Upper lobe of right lung (tissue), 1 donor: ENCODE measurements at regions not wholly inside any gene's neighbourhood (a gene's known extent, or its start where the extent isn't known, plus 50 kb on each side); places are given as distances from the start of the nearest gene placed in this dataset.

Experiments
- ATAC-seq: fragments of 200-7000 bp; cut with Tn5 transposase; one replicate; pipeline ENCODE4 v1.9.1; 2020; ENCODE audit warnings: mild to moderate bottlenecking, moderate library complexity
- DNase-seq: peaks from one replicate; pipeline ENCODE4 v3.0.0-alpha.2; 2020
- H3K27ac ChIP-seq: fragments of 200-600 bp; one replicate; pipeline ENCODE4 v1.8.0; 2022
- H3K27me3 ChIP-seq: fragments of 200-600 bp; one replicate; pipeline ENCODE4 v1.8.0; 2022; ENCODE audit warnings: mild to moderate bottlenecking
- H3K36me3 ChIP-seq: fragments of 200-600 bp; one replicate; pipeline ENCODE4 v1.8.0; 2022
- H3K4me1 ChIP-seq: fragments of 200-600 bp; one replicate; pipeline ENCODE4 v1.8.0; 2022
- H3K4me3 ChIP-seq: fragments of 200-600 bp; one replicate; pipeline ENCODE4 v1.8.0; 2022; ENCODE audit warnings: mild to moderate bottlenecking
- H3K9me3 ChIP-seq: fragments of 200-600 bp; one replicate; pipeline ENCODE4 v1.8.0; 2022
- intact Hi-C: fragments of 100-400 bp; cut with DNase I; formaldehyde crosslinking; loops from one replicate; pipeline ENCODE4 v1.11.0; 2022
- TF ChIP-seq, protein P1 (sequence below): fragments of 200-600 bp; IDR thresholded peaks from one replicate; pipeline ENCODE4 v1.8.0; 2022; ENCODE audit warnings: antibody characterized with exemption
- donor health status: DM: no; HTN: yes; CAD: no; lungs with severe emphysema.

DNA sequence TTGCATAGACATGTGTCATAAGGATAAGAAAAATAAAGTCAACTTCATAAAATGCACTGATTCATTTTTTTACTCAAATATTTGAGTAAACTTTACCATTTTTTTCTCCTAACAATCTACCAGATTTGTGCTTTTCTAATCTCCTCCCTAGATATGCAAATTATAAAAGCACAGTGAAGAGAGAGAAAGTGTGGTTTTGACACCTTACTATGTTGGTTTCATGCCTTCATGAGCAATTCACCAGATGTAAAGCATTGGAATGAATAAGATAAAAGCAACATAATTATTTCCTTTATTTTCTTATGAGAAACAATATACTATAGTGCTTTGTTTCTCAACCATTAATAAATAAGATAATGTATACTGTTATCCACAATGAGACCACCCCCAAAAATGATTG, 432.5 kb upstream of the PCDH15 start:
- DNase-seq: no peak
- TF ChIP-seq, protein P1, sequence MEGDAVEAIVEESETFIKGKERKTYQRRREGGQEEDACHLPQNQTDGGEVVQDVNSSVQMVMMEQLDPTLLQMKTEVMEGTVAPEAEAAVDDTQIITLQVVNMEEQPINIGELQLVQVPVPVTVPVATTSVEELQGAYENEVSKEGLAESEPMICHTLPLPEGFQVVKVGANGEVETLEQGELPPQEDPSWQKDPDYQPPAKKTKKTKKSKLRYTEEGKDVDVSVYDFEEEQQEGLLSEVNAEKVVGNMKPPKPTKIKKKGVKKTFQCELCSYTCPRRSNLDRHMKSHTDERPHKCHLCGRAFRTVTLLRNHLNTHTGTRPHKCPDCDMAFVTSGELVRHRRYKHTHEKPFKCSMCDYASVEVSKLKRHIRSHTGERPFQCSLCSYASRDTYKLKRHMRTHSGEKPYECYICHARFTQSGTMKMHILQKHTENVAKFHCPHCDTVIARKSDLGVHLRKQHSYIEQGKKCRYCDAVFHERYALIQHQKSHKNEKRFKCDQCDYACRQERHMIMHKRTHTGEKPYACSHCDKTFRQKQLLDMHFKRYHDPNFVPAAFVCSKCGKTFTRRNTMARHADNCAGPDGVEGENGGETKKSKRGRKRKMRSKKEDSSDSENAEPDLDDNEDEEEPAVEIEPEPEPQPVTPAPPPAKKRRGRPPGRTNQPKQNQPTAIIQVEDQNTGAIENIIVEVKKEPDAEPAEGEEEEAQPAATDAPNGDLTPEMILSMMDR: no peak
- intact Hi-C loops: no loop called here
- no peak for ATAC-seq
- Histone ChIP-seq H3K4me1 (no peaks in the 10 kb centered on the region), H3K9me3 (no peaks in the 10 kb centered on the region), H3K27ac (no peak overlapping the region), H3K4me3 (no peak overlapping the region), H3K36me3 (no peaks in the 10 kb centered on the region), H3K27me3 (no peaks in the 10 kb centered on the region)

DNA sequence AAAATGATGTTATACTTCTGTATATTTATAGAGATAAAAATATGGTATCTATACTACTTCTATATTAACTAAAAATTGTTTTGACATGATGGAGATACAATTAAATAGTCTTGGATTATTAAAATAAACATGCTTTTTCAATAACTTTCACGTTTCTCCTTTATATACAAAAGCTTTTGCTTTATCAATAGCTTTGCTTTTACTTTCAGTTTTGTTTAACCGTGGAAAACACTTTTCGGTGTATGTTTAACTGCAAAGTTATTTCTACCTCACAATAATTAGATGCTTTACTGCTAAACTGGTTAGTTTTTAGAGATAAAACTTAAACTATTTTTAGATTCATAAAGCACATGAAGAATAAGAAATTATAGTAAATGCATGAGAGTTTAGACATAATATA, 432.1 kb upstream of the PCDH15 start:
- DNase-seq: no peak
- TF ChIP-seq, protein P1: no peak
- no peaks in the 10 kb centered on the region for H3K27me3 ChIP-seq
- H3K4me1 ChIP-seq: no peaks in the 10 kb centered on the region
- no peak for ATAC-seq
- no peaks in the 10 kb centered on the region for H3K36me3 ChIP-seq
- no peak overlapping the region for H3K27ac ChIP-seq
- H3K4me3 ChIP-seq: no peak overlapping the region
- intact Hi-C loops: no loop called here
- H3K9me3 ChIP-seq: no peaks in the 10 kb centered on the region

DNA sequence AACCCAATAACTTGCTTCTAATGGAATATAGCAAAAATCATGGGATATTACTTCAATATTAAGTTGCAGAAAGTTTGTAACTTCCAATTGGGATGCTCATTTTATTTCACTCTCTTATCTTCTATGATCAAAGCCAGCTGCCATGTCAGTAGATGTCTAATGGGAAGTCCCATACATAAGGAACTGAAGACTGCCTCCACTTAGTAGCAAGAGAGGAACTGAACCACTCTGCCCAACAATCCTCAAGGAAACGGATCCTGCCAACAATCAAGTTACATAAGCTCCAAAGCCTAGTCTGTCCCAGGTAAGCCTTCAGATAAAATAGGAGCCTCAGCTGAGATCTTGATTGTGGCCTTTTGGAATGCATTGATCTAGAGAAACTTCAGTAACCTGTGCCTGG, 431.5 kb upstream of the PCDH15 start:
- Histone ChIP-seq H3K27me3 (no peaks in the 10 kb centered on the region), H3K27ac (no peak overlapping the region), H3K36me3 (no peaks in the 10 kb centered on the region), H3K9me3 (no peaks in the 10 kb centered on the region), H3K4me3 (no peak overlapping the region), H3K4me1 (no peaks in the 10 kb centered on the region)
- ATAC-seq (no peak), DNase-seq (no peak)
- TF ChIP-seq, protein P1: no peak
- intact Hi-C loops: no loop called here

DNA sequence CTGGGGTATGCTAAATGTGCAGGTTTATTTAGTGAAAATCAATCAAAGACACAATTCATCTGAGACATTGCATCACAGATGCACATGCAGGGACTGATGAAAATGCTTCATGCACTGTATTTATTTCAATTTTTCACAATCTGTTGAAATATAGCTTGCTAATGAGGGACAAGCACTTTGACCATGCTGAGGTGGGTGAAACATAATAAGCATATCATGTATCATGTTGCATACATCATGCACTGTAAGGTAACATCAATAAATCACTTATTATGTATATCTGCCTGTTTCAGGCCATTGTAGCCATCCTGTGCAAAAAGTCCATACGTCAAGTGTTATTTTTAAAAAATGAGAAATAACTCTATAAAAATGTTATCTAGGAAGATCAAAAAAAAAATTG, 426.9 kb upstream of the PCDH15 start:
- ATAC-seq (no peak), DNase-seq (no peak)
- Histone ChIP-seq H3K27ac (no peak overlapping the region), H3K9me3 (no peaks in the 10 kb centered on the region), H3K4me3 (no peak overlapping the region), H3K27me3 (no peaks in the 10 kb centered on the region), H3K4me1 (no peaks in the 10 kb centered on the region), H3K36me3 (no peaks in the 10 kb centered on the region)
- intact Hi-C loops: no loop called here
- TF ChIP-seq, protein P1: no peak

DNA sequence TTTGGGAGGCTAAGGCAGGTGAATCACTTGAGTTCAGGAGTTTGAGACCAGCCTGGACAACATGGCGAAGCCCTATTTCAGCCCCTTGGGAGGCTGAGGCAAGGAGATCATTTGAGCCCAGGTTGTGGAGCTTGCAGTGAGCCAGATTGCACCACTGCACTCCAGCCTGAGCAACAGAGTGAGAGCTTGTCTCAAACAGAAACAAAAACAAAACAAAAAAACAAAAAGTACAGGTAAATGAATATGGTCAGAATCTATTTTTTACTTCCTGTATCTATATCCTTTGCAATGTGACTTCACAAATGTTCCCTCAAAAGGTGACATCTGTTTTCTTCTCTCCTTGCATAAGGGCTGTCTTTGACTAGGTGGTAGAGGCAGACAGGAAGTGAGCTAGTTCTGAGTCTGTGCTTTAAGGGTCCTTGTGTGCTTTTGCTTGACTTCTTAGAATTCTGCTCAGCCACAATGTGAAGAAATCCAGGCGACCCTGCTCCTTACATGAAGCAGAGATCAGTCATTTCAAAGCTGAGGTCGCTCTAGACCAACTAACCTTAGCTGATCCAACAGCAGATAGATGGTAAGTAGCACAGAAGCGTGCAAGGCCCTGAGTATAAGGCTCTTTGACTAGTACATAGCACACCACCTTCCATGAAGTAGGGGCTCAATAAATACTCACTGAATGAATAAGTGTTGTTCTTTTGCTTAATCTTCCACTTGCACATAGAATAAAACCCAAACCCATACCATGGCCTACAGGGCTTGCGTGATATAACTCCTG, 423.2 kb upstream of the PCDH15 start:
- no peak overlapping the region for H3K27ac ChIP-seq
- H3K36me3 ChIP-seq: no peaks in the 10 kb centered on the region
- intact Hi-C loops: no loop called here
- DNase-seq (no peak), ATAC-seq (no peak)
- H3K4me1 ChIP-seq: no peaks in the 10 kb centered on the region
- H3K9me3 ChIP-seq: no peaks in the 10 kb centered on the region
- H3K4me3 ChIP-seq: no peak overlapping the region
- H3K27me3 ChIP-seq: no peaks in the 10 kb centered on the region
- TF ChIP-seq, protein P1: no peak

DNA sequence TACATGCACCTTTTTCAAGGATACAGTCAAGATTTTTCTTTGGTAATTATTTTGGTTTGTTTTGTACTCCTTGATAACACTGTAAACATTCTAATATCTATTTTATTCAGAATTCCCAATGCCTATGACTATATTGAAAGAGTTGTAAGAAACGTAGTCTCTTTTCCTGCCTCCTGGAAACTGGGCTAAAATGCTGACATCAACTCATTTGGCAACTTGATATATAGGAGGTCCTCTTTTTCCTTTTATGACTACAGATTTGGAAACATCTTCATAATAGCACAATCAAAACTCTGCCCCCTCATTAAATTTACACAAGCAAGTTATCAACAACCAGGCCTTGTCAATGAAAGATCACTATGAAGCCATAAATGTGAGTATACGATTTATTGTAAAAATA, 422.3 kb upstream of the PCDH15 start:
- Histone ChIP-seq H3K27me3 (no peaks in the 10 kb centered on the region), H3K4me1 (no peaks in the 10 kb centered on the region), H3K36me3 (no peaks in the 10 kb centered on the region), H3K27ac (no peak overlapping the region), H3K9me3 (no peaks in the 10 kb centered on the region), H3K4me3 (no peak overlapping the region)
- TF ChIP-seq, protein P1: no peak
- ATAC-seq (no peak), DNase-seq (no peak)
- intact Hi-C loops: no loop called here
